AG09309 (cell line): ENCODE measurements at regions not wholly inside any gene's neighbourhood (a gene's known extent, or its start where the extent isn't known, plus 50 kb on each side); places are given as distances from the start of the nearest gene placed in this dataset.

Experiments
- DNase-seq: peaks from one replicate; pipeline ENCODE4 v3.0.0-alpha.2; 2010; ENCODE audit warnings: low read depth
- H3K4me3 ChIP-seq: 2 replicates; pipeline ENCODE4 v1.5.1; 2011; ENCODE audit warnings: mild to moderate bottlenecking, low read depth, low read length, moderate library complexity; ENCODE audit not compliant: control insufficient read depth
- CTCF ChIP-seq: IDR thresholded peaks from 2 replicates; pipeline ENCODE4 v1.5.1; 2011; ENCODE audit warnings: mild to moderate bottlenecking, low read depth, low read length, inconsistent platforms; ENCODE audit not compliant: insufficient read depth, control insufficient read depth; ENCODE audit errors: missing control alignments

DNA sequence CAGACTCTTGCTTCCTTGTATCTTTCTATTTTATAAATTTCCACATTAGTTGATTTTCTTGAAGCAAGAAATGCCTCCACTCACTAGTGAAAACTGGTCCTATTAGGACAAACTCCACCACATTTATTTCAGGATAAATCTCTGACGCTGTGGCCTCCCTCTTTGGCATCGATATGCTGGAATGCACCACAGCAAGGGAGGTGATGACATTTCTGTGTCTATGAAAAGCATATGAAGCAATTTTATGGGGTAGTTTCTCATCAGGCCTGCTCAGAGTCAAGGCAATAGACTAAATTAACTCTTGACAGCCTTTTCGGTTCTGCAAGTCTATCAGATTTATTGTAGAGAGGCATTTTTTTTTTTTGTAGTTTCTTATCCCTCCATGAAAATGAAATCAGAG, 304.4 kb downstream of the ZEB1 start:
- TF ChIP-seq CTCF = no peak
- H3K4me3 ChIP-seq = no peak overlapping the region
- DNase-seq = peak; percentile 94

DNA sequence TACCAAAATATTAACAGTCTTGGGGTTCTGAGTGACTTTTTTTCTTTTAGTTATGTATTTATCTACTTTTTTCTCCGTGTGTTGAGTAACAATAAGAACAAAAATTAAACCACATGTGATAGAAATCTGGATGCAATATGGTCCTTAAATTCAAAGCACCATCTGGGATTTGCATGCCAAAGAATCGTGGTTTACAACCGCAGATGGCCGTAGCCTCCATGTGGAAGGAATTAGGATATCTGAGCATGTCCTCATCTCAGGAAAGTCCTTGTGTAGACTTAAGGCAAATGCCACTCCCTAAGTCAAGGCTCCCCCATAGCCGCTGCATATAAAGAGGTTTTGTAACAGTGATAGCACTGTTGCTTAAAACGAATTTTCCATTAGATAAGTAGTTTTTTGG, 304.0 kb downstream of the ZEB1 start:
- DNase-seq = peak; percentile 97
- H3K4me3 ChIP-seq = no peak overlapping the region
- peak; percentile 28 for TF ChIP-seq CTCF

DNA sequence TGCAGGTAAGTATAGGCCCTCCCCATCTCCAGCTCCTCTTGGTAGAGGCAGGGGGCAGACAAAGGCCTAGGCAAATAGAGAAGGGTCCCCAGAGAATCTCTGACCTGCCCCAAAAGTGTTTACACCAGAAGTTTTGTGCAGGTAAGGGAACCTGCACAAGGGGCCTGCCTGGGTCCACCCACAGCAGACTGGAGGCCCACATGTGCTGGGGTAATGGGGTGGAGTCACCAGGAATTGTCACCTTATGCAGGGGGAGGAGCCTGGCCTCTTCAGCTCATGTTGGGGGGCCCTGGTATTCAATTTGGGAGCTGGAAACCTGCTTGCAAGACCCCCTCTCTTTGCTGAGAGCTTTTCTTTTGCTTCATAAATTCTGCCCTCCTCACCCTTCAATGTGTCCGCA, 302.7 kb downstream of the ZEB1 start:
- no peak for DNase-seq
- TF ChIP-seq CTCF = no peak
- H3K4me3 ChIP-seq = no peak overlapping the region

DNA sequence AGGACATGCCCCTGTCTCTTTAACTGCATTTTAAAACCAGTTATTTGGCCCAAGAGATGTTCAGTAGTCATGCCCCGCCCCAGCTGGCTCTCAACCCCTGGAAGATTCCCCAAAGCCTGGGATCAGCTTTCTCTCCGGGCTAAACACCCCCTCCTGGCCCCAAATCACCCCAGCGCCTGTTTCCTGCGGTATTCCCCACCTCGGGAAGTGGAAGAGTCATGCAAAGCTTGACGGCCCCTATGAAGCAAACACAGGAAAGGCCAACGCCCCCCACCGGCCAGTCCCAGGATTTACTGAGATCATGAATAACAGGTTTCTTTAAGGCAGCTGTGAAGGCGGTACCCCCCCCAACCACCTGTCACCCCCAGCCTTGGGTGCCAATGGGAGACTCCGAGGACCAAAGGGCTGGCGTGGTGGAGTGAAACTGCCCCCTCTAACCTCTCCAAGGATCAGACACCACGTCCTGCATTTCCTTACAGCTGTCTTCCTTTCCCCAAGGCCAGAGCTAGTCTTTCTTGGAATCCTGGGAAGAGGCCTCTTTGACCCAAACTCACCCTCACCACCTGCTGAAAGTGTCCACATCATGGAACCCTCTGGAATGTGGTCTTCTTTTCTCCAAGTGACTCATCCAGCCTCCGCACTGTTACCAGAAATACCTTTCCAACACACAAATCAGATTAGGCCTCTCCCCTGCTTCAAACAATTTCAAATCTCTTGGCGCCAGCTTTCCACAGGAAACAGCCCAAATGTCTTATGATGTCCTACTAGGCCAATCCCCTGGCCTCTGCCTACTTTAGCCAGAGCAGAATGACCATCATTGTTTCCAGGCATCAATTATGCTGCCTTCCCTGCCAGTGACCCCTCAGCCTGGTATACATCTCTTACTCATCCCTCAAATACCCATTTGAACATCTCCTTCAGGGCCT, 301.5 kb downstream of the ZEB1 start:
- H3K4me3 ChIP-seq = no peak overlapping the region
- peak; percentile 34 for DNase-seq
- peak; percentile 59 for TF ChIP-seq CTCF

GRCh38 chr10:31619531-31620061, 300.6 kb downstream of the ZEB1 start:
- DNase-seq = no peak
- TF ChIP-seq CTCF = no peak
- H3K4me3 ChIP-seq = no peak overlapping the region

DNA sequence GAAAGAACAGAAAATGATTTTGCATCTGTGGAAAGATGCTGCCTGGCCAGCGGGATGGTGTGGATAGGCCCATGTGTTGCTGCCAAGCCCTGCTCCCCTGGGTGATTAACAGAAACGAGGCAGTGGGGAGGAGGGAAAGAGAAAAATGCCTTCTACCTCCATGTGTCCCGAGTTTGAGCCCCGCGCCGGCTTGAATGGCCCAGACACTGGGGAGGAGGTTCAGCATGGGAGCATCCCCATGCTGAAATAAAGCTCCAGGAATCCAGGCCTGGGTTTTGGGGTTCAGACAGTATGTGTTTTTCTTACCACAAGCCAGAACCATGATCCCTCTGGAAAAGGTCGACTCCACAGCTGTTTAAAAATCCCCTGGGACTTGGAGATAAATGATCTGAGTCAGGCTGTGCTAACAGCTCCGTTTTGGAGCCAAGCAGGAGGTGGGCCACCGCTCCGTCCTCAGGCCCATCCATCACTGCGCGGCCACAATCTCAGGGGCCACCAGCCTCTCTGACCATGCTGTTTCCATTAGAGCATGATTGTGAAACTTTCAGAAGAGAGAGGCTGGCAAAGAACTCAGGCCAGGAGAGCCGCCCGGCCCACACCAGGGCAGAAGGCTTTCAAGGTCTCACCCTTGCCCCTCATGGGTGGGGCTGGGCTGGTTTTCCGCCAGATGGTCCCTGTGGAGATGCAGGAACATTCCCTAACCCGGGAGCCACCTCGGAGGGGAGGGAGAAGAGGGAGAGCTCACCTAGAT, 299.7 kb downstream of the ZEB1 start:
- TF ChIP-seq CTCF = no peak
- peak; percentile 93 for DNase-seq
- no peak overlapping the region for H3K4me3 ChIP-seq
